HG03571 (cell line): ENCODE measurements at regions not wholly inside any gene's neighbourhood (a gene's known extent, or its start where the extent isn't known, plus 50 kb on each side); places are given as distances from the start of the nearest gene placed in this dataset.
"Not testable (repeated sequence)": the region's sequence is repeated elsewhere in the genome, so short reads cannot be mapped to it uniquely, and the experiment has no call there.

Experiments used
- ATAC-seq: cut with Tn5 transposase; IDR thresholded peaks from one replicate; pipeline ENCODE4 v1.9.1; 2021; ENCODE audit not compliant: unreplicated experiment

GRCh38 chr21:31417214-31417613 lies 73.2 kb upstream of the TIAM1 start:
- ATAC-seq, result not testable (repeated sequence)

GRCh38 chr21:31416465-31416864 lies 72.4 kb upstream of the TIAM1 start:
- no peak for ATAC-seq

- no peak for ATAC-seq
Measured at GRCh38 chr21:31414263-31415000, 70.4 kb upstream of the TIAM1 start.

GRCh38 chr21:31413698-31414097 lies 69.6 kb upstream of the TIAM1 start:
- ATAC-seq, result no peak

GRCh38 chr21:31410499-31411131 lies 66.6 kb upstream of the TIAM1 start:
- no peak for ATAC-seq

GRCh38 chr21:31409831-31410487 lies 65.9 kb upstream of the TIAM1 start:
- no peak for ATAC-seq

- ATAC-seq, result no peak
Measured at GRCh38 chr21:31408301-31409088, 64.4 kb upstream of the TIAM1 start.

- no peak for ATAC-seq
Measured at GRCh38 chr21:31406510-31406909, 62.4 kb upstream of the TIAM1 start.

- ATAC-seq, result no peak
Measured at GRCh38 chr21:31405604-31406003, 61.5 kb upstream of the TIAM1 start.

- ATAC-seq, result no peak
Measured at GRCh38 chr21:31403596-31404333, 59.7 kb upstream of the TIAM1 start.

GRCh38 chr21:31399591-31399990 lies 55.5 kb upstream of the TIAM1 start:
- no peak for ATAC-seq

- ATAC-seq, result no peak
Measured at GRCh38 chr21:31398574-31398973, 54.5 kb upstream of the TIAM1 start.

- no peak for ATAC-seq
Measured at GRCh38 chr21:31397939-31398338, 53.9 kb upstream of the TIAM1 start.

GRCh38 chr21:31397515-31397926 lies 53.5 kb upstream of the TIAM1 start:
- no peak for ATAC-seq

- ATAC-seq, result no peak
Measured at GRCh38 chr21:31397030-31397429, 53.0 kb upstream of the TIAM1 start.

- no peak for ATAC-seq
Measured at GRCh38 chr21:31396399-31396798, 52.3 kb upstream of the TIAM1 start.

GRCh38 chr21:31395791-31396190 lies 51.7 kb upstream of the TIAM1 start:
- no peak for ATAC-seq

- ATAC-seq, result no peak
Measured at GRCh38 chr21:31395268-31395667, 51.2 kb upstream of the TIAM1 start.

GRCh38 chr21:31394309-31394708 lies 50.2 kb upstream of the TIAM1 start:
- ATAC-seq, result no peak
